HPDE6-E6E7 (cell line): ENCODE measurements at regions not wholly inside any gene's neighbourhood (a gene's known extent, or its start where the extent isn't known, plus 50 kb on each side); places are given as distances from the start of the nearest gene placed in this dataset.

Source experiments
- DNase-seq: peaks from one replicate; pipeline ENCODE4 v3.0.0; 2011; ENCODE audit warnings: missing footprints; ENCODE audit errors: extremely low spot score

- DNase-seq: peak; percentile 28
These were observed 59.7 kb downstream of the GPX5 start for GRCh38 chr6:28585335-28585734.

- peak; percentile 33 for DNase-seq
These were observed 60.6 kb downstream of the GPX5 start for GRCh38 chr6:28586324-28586723.

GRCh38 chr6:28586962-28587745, 61.5 kb downstream of the GPX5 start:
- DNase-seq: peak; percentile 87

GRCh38 chr6:28587746-28588075, 62.0 kb downstream of the GPX5 start:
- no peak for DNase-seq

GRCh38 chr6:28588666-28589065, 63.0 kb downstream of the GPX5 start:
- no peak for DNase-seq

GRCh38 chr6:28589234-28589956, 63.7 kb downstream of the GPX5 start:
- peak; percentile 49 for DNase-seq

GRCh38 chr6:28589957-28590349, 64.3 kb downstream of the GPX5 start:
- no peak for DNase-seq

GRCh38 chr6:28597217-28597835, 71.6 kb downstream of the GPX5 start:
- peak; percentile 26 for DNase-seq

- DNase-seq: peak; percentile 25
These were observed 72.4 kb downstream of the GPX5 start for GRCh38 chr6:28597924-28598722.

GRCh38 chr6:28598757-28599686, 73.3 kb downstream of the GPX5 start:
- no peak for DNase-seq

- DNase-seq: no peak
These were observed 74.6 kb downstream of the GPX5 start for GRCh38 chr6:28600245-28600644.

- no peak for DNase-seq
These were observed 78.2 kb downstream of the GPX5 start for GRCh38 chr6:28603891-28604290.

GRCh38 chr6:28606424-28607391, 81.0 kb downstream of the GPX5 start:
- peak; percentile 87 for DNase-seq

GRCh38 chr6:28607990-28608389, 82.3 kb downstream of the GPX5 start:
- no peak for DNase-seq

GRCh38 chr6:28609672-28610071, 84.0 kb downstream of the GPX5 start:
- no peak for DNase-seq

GRCh38 chr6:28615616-28615954, 89.9 kb downstream of the GPX5 start:
- no peak for DNase-seq

- DNase-seq: no peak
These were observed 90.5 kb downstream of the GPX5 start for GRCh38 chr6:28615955-28616747.

- DNase-seq: no peak
These were observed 93.3 kb downstream of the GPX5 start for GRCh38 chr6:28618898-28619555.
